Calu3 (cell line): ENCODE measurements at regions not wholly inside any gene's neighbourhood (a gene's known extent, or its start where the extent isn't known, plus 50 kb on each side); places are given as distances from the start of the nearest gene placed in this dataset.

ENCODE experiments used
- BruUV-seq: library from RNA; stranded (reverse); fragments of 400-500 nt; replicated peaks from 2 replicates; lab custom pipeline; 2021; lab: Mats Ljungman, UMichigan
- CTCF ChIA-PET: fragments of 300-600 bp; sonication (Branson Sonifier 250); formaldehyde crosslinking; loops from one replicate; lab custom pipeline; 2022; ENCODE audit warnings: antibody characterized with exemption; lab: Charles Lee
- DNase-seq: peaks from one replicate; pipeline ENCODE4 v3.0.0; 2022
- H3K27ac Mint-ChIP-seq: one replicate; pipeline ENCODE4 v1.8.0; 2022; ENCODE audit warnings: mixed read lengths; ENCODE audit not compliant: unreplicated experiment
- H3K27me3 Mint-ChIP-seq: one replicate; pipeline ENCODE4 v1.8.0; 2022; ENCODE audit warnings: mixed read lengths; ENCODE audit not compliant: unreplicated experiment
- H3K36me3 Mint-ChIP-seq: one replicate; pipeline ENCODE4 v1.8.0; 2022; ENCODE audit warnings: mild to moderate bottlenecking, moderate library complexity, mixed read lengths; ENCODE audit not compliant: insufficient read depth, unreplicated experiment
- H3K4me1 Mint-ChIP-seq: one replicate; pipeline ENCODE4 v1.8.0; 2022; ENCODE audit warnings: mild to moderate bottlenecking, low read depth, mixed read lengths; ENCODE audit not compliant: unreplicated experiment
- H3K4me3 Mint-ChIP-seq: one replicate; pipeline ENCODE4 v1.8.0; 2022; ENCODE audit warnings: mild to moderate bottlenecking, low read depth, moderate library complexity, mixed read lengths; ENCODE audit not compliant: unreplicated experiment
- H3K9me3 Mint-ChIP-seq: one replicate; pipeline ENCODE4 v1.8.0; 2022; ENCODE audit warnings: low read depth, mixed read lengths; ENCODE audit not compliant: unreplicated experiment
- CTCF ChIP-seq: fragments of 200-600 bp; IDR thresholded peaks from one replicate; pipeline ENCODE4 v1.8.0; 2022; ENCODE audit warnings: antibody characterized with exemption; ENCODE audit not compliant: unreplicated experiment
- intact Hi-C: fragments of 100-400 bp; cut with micrococcal nuclease; formaldehyde crosslinking; loops from one replicate; pipeline ENCODE4 v1.10.0; 2022; ENCODE audit not compliant: unreplicated experiment

GRCh38 chr2:37543999-37544557, 127.4 kb downstream of the CDC42EP3 start:
- intact Hi-C loops, result no loop called here
- no peak for DNase-seq

DNA sequence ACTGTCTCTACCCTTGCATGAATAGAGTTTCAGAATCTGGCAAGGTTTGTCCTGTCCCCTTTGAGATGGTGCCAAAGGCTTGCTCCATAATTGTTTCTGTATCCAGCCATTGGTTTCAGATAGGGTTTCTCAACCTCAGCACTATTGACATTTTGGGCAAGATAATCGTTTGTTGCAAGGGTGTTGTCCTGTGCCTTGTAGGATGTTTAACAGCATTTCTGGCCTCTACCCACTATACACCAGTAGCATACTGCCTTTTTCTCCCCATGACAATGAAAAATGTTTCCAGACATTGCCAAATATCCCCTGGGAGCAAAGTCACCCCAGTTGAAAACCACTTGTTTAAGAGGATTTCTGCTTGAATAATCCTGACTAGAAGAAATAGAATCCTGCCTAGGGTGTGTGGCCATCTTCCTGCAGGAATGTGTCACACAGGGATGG, 126.8 kb downstream of the CDC42EP3 start:
- intact Hi-C loops, result no loop called here
- Mint-ChIP-seq H3K4me1 (no peaks in the 10 kb centered on the region), H3K36me3 (no peaks in the 10 kb centered on the region), H3K9me3 (peaks cover 2% of the 10 kb centered on the region), H3K4me3 (no peak overlapping the region), H3K27me3 (no peaks in the 10 kb centered on the region), H3K27ac (no peak overlapping the region)
- CTCF ChIA-PET, result no interaction called here
- BruUV-seq, result no TSS peak
- DNase-seq, result no peak
- no peak for TF ChIP-seq CTCF

More at GRCh38 chr2:37543999-37544557, 127.4 kb downstream of the CDC42EP3 start:
- Mint-ChIP-seq H3K36me3 (no peaks in the 10 kb centered on the region), H3K4me1 (no peaks in the 10 kb centered on the region), H3K27ac (no peak overlapping the region), H3K4me3 (no peak overlapping the region), H3K27me3 (no peaks in the 10 kb centered on the region), H3K9me3 (peaks cover 5% of the 10 kb centered on the region)
- BruUV-seq, result no TSS peak
- TF ChIP-seq CTCF, result no peak
- CTCF ChIA-PET, result no interaction called here

DNA sequence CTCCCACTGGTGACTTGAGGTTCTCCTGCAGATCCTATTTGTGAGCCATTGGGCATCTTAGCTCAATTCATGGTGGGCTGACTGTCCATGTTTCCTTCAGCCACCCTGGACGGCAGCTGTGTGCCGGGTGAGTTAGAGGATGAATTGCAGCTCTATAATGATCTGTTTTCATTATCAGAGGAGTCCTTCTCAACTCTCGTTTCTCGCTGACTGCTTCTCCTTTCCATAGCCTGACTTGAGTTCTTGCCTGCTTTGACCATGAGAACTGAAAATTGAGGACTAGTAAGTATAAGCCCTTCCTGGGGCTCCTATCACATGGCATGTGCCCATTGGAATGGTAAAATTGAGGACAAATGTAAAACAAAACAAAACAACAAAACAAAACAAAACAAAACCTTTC, 121.8 kb downstream of the CDC42EP3 start:
- H3K27me3 Mint-ChIP-seq, result no peaks in the 10 kb centered on the region
- H3K4me1 Mint-ChIP-seq, result peaks cover 8% of the 10 kb centered on the region
- no peak for DNase-seq
- H3K36me3 Mint-ChIP-seq, result no peaks in the 10 kb centered on the region
- no TSS peak for BruUV-seq
- no peak overlapping the region for H3K27ac Mint-ChIP-seq
- intact Hi-C loops, result no loop called here
- CTCF ChIA-PET, result interaction anchor here (0.6 kb wide), 1 partner anchor 18 kb away, joined by 3 read pairs; no protein-coding TSS in a partner anchor
- H3K4me3 Mint-ChIP-seq, result no peak overlapping the region
- TF ChIP-seq CTCF, result no peak
- H3K9me3 Mint-ChIP-seq, result peaks cover 2% of the 10 kb centered on the region

GRCh38 chr2:37550190-37550589, 121.3 kb downstream of the CDC42EP3 start:
- Mint-ChIP-seq H3K27me3 (no peaks in the 10 kb centered on the region), H3K36me3 (no peaks in the 10 kb centered on the region), H3K4me3 (no peak overlapping the region), H3K27ac (no peak overlapping the region), H3K4me1 (peaks cover 8% of the 10 kb centered on the region), H3K9me3 (peaks cover 2% of the 10 kb centered on the region)
- no TSS peak for BruUV-seq
- intact Hi-C loops, result no loop called here
- CTCF ChIA-PET, result no interaction called here
- TF ChIP-seq CTCF, result no peak
- DNase-seq, result no peak
